ENCODE measurements at regions not wholly inside any gene's neighbourhood (a gene's known extent, or its start where the extent isn't known, plus 50 kb on each side); places are given as distances from the start of the nearest gene placed in this dataset.
"Not testable (repeated sequence)": the region's sequence is repeated elsewhere in the genome, so short reads cannot be mapped to it uniquely, and the experiment has no call there.

GRCh38 chr3:110944782-110945181, 126.8 kb upstream of the NECTIN3 start:
- Histone ChIP-seq H3K4me3 (ENCODE audit: low read depth, low read length, poor library complexity, severe bottlenecking) (no peak overlapping the region), H3K4me1 (ENCODE audit: insufficient read depth, low read length, poor library complexity, severe bottlenecking) (no peaks in the 10 kb centered on the region), H3K36me3 (ENCODE audit: insufficient read depth, low read length) (no peaks in the 10 kb centered on the region), H3K9me3 (ENCODE audit: low read length) (no peaks in the 10 kb centered on the region; the same call in 1 of the 2 replicates), H3K27ac (ENCODE audit: low read depth, low read length, poor library complexity, severe bottlenecking) (no peak overlapping the region), H3K4me2 (ENCODE audit: low read length) (no peak overlapping the region), H2AFZ (ENCODE audit: low read length) (no peak overlapping the region), H3K79me2 (ENCODE audit: insufficient read depth, low read depth, low read length) (no peaks in the 10 kb centered on the region), H4K20me1 (ENCODE audit: insufficient read depth, low read length) (no peaks in the 10 kb centered on the region), H3K9me2 (ENCODE audit: insufficient read depth, low read length) (no peaks in the 10 kb centered on the region)
- DNase-seq (ENCODE audit: low spot score), result no peak
- POLR2A ChIA-PET, result no interaction called here
- intact Hi-C loops (cut with micrococcal nuclease; ENCODE audit: unreplicated experiment), result no loop called here
- TF ChIP-seq CTCF (conservative IDR thresholded peaks at IDR 0.05; ENCODE audit: low read length) (no peak), EZH2phosphoT487 (IDR thresholded peaks at IDR 0.05; ENCODE audit: borderline replicate concordance, low read depth, low read length) (no peak)
- CTCF ChIA-PET (ENCODE audit: unreplicated experiment), result no interaction called here
- no TSS peak for BruUV-seq (replicated peaks)

GRCh38 chr3:110946810-110947209, 124.8 kb upstream of the NECTIN3 start:
- no peaks in the 10 kb centered on the region for H4K20me1 ChIP-seq (ENCODE audit: insufficient read depth, low read length)
- intact Hi-C loops (cut with micrococcal nuclease; ENCODE audit: unreplicated experiment), result no loop called here
- no peaks in the 10 kb centered on the region for H3K36me3 ChIP-seq (ENCODE audit: insufficient read depth, low read length)
- DNase-seq (ENCODE audit: low spot score), result no peak
- H3K79me2 ChIP-seq (ENCODE audit: insufficient read depth, low read depth, low read length), result no peaks in the 10 kb centered on the region
- BruUV-seq (replicated peaks), result no TSS peak
- H3K4me1 ChIP-seq (ENCODE audit: insufficient read depth, low read length, poor library complexity, severe bottlenecking), result no peaks in the 10 kb centered on the region
- ChIA-PET CTCF (ENCODE audit: unreplicated experiment) (no interaction called here), POLR2A (interaction anchor here (0.6 kb wide), 1 partner anchor 676 kb away, joined by 3 read pairs; no protein-coding TSS in a partner anchor)
- no peak overlapping the region for H2AFZ ChIP-seq (ENCODE audit: low read length)
- H3K9me2 ChIP-seq (ENCODE audit: insufficient read depth, low read length), result no peaks in the 10 kb centered on the region
- no peak overlapping the region for H3K4me2 ChIP-seq (ENCODE audit: low read length)
- H3K4me3 ChIP-seq (ENCODE audit: low read depth, low read length, poor library complexity, severe bottlenecking), result no peak overlapping the region
- TF ChIP-seq CTCF (conservative IDR thresholded peaks at IDR 0.05; ENCODE audit: low read length), result no peak
- no peak for TF ChIP-seq EZH2phosphoT487 (IDR thresholded peaks at IDR 0.05; ENCODE audit: borderline replicate concordance, low read depth, low read length)
- H3K9me3 ChIP-seq (ENCODE audit: low read length), result no peaks in the 10 kb centered on the region; the same call in 1 of the 2 replicates
- no peak overlapping the region for H3K27ac ChIP-seq (ENCODE audit: low read depth, low read length, poor library complexity, severe bottlenecking)

- H2AFZ ChIP-seq (ENCODE audit: low read length); POLR2A ChIA-PET; H3K9me2 ChIP-seq (ENCODE audit: insufficient read depth, low read length); H3K9me3 ChIP-seq (ENCODE audit: low read length); H3K79me2 ChIP-seq (ENCODE audit: insufficient read depth, low read depth, low read length); H3K4me1 ChIP-seq (ENCODE audit: insufficient read depth, low read length, poor library complexity, severe bottlenecking); H4K20me1 ChIP-seq (ENCODE audit: insufficient read depth, low read length); CTCF ChIA-PET (ENCODE audit: unreplicated experiment); intact Hi-C loops (cut with micrococcal nuclease; ENCODE audit: unreplicated experiment); H3K36me3 ChIP-seq (ENCODE audit: insufficient read depth, low read length); H3K4me3 ChIP-seq (ENCODE audit: low read depth, low read length, poor library complexity, severe bottlenecking); BruUV-seq (replicated peaks); H3K4me2 ChIP-seq (ENCODE audit: low read length); DNase-seq (ENCODE audit: low spot score); H3K27ac ChIP-seq (ENCODE audit: low read depth, low read length, poor library complexity, severe bottlenecking): not testable (repeated sequence)
These were observed 122.4 kb upstream of the NECTIN3 start for GRCh38 chr3:110949194-110949593.
